ENCODE measurements at regions not wholly inside any gene's neighbourhood (a gene's known extent, or its start where the extent isn't known, plus 50 kb on each side); places are given as distances from the start of the nearest gene placed in this dataset.

DNA sequence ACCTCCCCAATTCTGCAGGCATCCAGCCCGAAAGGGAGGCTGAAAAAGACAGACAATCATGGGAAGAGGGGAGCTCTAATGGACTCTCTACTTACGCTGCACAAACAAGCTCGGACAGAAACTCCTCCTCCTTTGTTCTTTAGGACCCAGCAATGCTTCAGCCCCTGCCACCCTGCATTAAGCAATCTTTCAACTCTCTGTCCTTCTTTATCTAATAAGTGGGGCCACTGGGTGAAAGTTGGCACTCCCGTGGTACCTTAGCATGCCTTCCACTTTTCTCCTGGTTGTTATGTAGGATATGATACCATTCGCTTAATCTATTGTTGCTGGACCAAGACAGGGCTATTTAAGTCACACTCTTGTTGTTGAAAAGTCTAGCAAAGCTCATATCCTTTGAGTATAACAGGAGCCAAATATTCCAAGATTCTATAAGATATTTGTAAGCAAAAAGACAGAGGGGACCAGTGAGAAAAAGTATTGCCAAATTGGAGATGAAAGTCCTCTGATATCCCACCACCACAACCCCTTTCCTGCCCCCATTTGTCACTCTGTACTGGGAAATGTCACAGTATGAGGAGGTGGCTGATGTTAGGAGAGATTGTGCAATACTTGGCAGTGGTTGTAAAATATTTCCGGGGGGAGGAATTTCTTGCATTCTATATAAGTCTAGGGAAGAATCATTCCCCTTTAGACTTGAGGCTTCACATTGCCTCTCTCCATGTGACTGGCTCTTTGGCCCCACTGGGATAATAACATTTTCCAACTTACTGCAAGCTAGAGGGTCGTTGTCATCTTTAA, 137.3 kb upstream of the GJB5 start:
- TF ChIP-seq, protein P1, sequence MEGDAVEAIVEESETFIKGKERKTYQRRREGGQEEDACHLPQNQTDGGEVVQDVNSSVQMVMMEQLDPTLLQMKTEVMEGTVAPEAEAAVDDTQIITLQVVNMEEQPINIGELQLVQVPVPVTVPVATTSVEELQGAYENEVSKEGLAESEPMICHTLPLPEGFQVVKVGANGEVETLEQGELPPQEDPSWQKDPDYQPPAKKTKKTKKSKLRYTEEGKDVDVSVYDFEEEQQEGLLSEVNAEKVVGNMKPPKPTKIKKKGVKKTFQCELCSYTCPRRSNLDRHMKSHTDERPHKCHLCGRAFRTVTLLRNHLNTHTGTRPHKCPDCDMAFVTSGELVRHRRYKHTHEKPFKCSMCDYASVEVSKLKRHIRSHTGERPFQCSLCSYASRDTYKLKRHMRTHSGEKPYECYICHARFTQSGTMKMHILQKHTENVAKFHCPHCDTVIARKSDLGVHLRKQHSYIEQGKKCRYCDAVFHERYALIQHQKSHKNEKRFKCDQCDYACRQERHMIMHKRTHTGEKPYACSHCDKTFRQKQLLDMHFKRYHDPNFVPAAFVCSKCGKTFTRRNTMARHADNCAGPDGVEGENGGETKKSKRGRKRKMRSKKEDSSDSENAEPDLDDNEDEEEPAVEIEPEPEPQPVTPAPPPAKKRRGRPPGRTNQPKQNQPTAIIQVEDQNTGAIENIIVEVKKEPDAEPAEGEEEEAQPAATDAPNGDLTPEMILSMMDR (conservative IDR thresholded peaks at IDR 0.05; ENCODE audit: low read depth, low read length) = no peak
- TF ChIP-seq EZH2phosphoT487 (IDR thresholded peaks at IDR 0.05; ENCODE audit: borderline replicate concordance, low read length) = no peak
